ENCODE measurements at regions not wholly inside any gene's neighbourhood (a gene's known extent, or its start where the extent isn't known, plus 50 kb on each side); places are given as distances from the start of the nearest gene placed in this dataset.
A peak's percentile ranks its signal among the peaks of the same experiment; 100 is the strongest.

- DNase-seq (ENCODE audit: low spot score): no peak
These were observed 116.8 kb downstream of the OR13A1 start for GRCh38 chr10:45198486-45199204.

GRCh38 chr10:45199205-45199740 is 116.1 kb downstream of the OR13A1 start:
- no peak for DNase-seq (ENCODE audit: low spot score)

- no peak for DNase-seq (ENCODE audit: low spot score)
These were observed 114.1 kb downstream of the OR13A1 start for GRCh38 chr10:45201271-45201670.

- DNase-seq (ENCODE audit: low spot score): no peak
These were observed 113.2 kb downstream of the OR13A1 start for GRCh38 chr10:45202242-45202641.

GRCh38 chr10:45204954-45205775 is 110.2 kb downstream of the OR13A1 start:
- DNase-seq (ENCODE audit: low spot score): no peak

- no peak for DNase-seq (ENCODE audit: low spot score)
These were observed 105.5 kb downstream of the OR13A1 start for GRCh38 chr10:45209888-45210287.

- DNase-seq (ENCODE audit: low spot score): no peak
These were observed 103.8 kb downstream of the OR13A1 start for GRCh38 chr10:45211576-45211975.

- no peak for DNase-seq (ENCODE audit: low spot score)
These were observed 96.0 kb downstream of the OR13A1 start for GRCh38 chr10:45219416-45219815.

- DNase-seq (ENCODE audit: low spot score): no peak
These were observed 94.5 kb downstream of the OR13A1 start for GRCh38 chr10:45220931-45221330.

GRCh38 chr10:45224219-45224841 is 91.1 kb downstream of the OR13A1 start:
- no peak for DNase-seq (ENCODE audit: low spot score)

- DNase-seq (ENCODE audit: low spot score): no peak
These were observed 88.4 kb downstream of the OR13A1 start for GRCh38 chr10:45227042-45227441.

GRCh38 chr10:45227456-45227855 is 88.0 kb downstream of the OR13A1 start:
- DNase-seq (ENCODE audit: low spot score): no peak

- no peak for DNase-seq (ENCODE audit: low spot score)
These were observed 85.6 kb downstream of the OR13A1 start for GRCh38 chr10:45229823-45230222.

- DNase-seq (ENCODE audit: low spot score): peak; percentile 74
These were observed 80.1 kb downstream of the OR13A1 start for GRCh38 chr10:45235260-45235769.

- DNase-seq (ENCODE audit: low spot score): no peak
These were observed 79.6 kb downstream of the OR13A1 start for GRCh38 chr10:45235798-45236220.

GRCh38 chr10:45238896-45239295 is 76.5 kb downstream of the OR13A1 start:
- DNase-seq (ENCODE audit: low spot score): no peak

- DNase-seq (ENCODE audit: low spot score): no peak
These were observed 75.8 kb downstream of the OR13A1 start for GRCh38 chr10:45239642-45240041.

GRCh38 chr10:45241865-45242520 is 73.4 kb downstream of the OR13A1 start:
- no peak for DNase-seq (ENCODE audit: low spot score)

GRCh38 chr10:45243261-45243660 is 72.1 kb downstream of the OR13A1 start:
- DNase-seq (ENCODE audit: low spot score): no peak

- no peak for DNase-seq (ENCODE audit: low spot score)
These were observed 68.9 kb downstream of the OR13A1 start for GRCh38 chr10:45246522-45246921.

GRCh38 chr10:45249978-45250693 is 65.3 kb downstream of the OR13A1 start:
- DNase-seq (ENCODE audit: low spot score): peak; percentile 69
